GM12873 (cell line): ENCODE measurements at regions not wholly inside any gene's neighbourhood (a gene's known extent, or its start where the extent isn't known, plus 50 kb on each side); places are given as distances from the start of the nearest gene placed in this dataset.

Source experiments
- CTCF ChIP-seq: IDR thresholded peaks from 2 replicates; pipeline ENCODE4 v1.5.1; 2012; ENCODE audit warnings: low read depth, mild to moderate bottlenecking, moderate library complexity, low read length, control low read depth; ENCODE audit not compliant: insufficient read depth; ENCODE audit errors: missing control alignments

- TF ChIP-seq CTCF, result no peak
Measured at GRCh38 chr3:159787178-159787574, 201.5 kb upstream of the IL12A start.

- no peak for TF ChIP-seq CTCF
Measured at GRCh38 chr3:159787794-159788205, 200.8 kb upstream of the IL12A start.

- TF ChIP-seq CTCF, result no peak
Measured at GRCh38 chr3:159788291-159788690, 200.3 kb upstream of the IL12A start.

- no peak for TF ChIP-seq CTCF
Measured at GRCh38 chr3:159789017-159789416, 199.6 kb upstream of the IL12A start.

GRCh38 chr3:159789742-159790635, 198.6 kb upstream of the IL12A start:
- TF ChIP-seq CTCF, result no peak

- no peak for TF ChIP-seq CTCF
Measured at GRCh38 chr3:159791336-159791735, 197.3 kb upstream of the IL12A start.

- no peak for TF ChIP-seq CTCF
Measured at GRCh38 chr3:159792070-159792469, 196.6 kb upstream of the IL12A start.
